HG03565 (cell line): ENCODE measurements at regions not wholly inside any gene's neighbourhood (a gene's known extent, or its start where the extent isn't known, plus 50 kb on each side); places are given as distances from the start of the nearest gene placed in this dataset.

Source experiments
- ATAC-seq: cut with Tn5 transposase; IDR thresholded peaks from one replicate; pipeline ENCODE4 v1.9.1; 2021; ENCODE audit warnings: mild to moderate bottlenecking, moderate library complexity; ENCODE audit not compliant: unreplicated experiment

DNA sequence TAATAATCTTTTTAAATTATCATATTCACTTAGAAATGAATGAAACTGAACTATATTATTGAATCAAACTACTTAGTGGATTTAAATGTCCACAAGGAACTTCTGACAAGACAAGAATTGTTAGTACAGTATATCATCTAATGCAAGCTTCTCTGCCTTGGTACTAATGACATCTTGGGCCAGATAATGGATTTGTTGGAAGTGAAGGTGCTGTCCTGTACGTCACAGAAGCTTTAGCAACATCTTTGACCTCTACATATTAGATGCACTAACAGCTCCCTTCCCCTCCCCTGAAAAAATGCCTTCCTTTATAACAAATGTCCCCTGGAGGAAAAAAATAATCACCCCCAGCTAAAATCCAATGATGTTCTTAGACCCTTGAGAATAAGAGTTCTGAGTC, 695.8 kb upstream of the EYS start:
- no peak for ATAC-seq

DNA sequence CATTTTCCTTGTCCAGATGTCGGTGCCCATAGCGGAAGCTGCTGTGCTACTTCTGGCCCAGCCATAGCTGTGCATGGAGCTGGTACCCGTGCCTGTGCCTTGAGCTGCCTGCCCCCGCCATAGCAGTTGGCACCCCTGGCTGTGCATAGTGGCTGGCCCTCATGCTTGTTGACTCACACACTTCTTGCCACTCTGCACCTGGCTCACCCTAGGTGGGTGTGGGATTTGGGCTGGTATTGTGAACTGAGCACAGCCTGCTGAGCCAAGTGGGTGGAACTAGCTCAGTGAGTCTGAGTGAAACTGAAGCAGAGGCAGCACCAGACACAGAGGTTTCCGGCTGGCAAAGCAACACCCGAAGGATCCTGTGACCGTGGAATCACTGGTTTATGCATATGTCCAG, 689.5 kb upstream of the EYS start:
- no peak for ATAC-seq

DNA sequence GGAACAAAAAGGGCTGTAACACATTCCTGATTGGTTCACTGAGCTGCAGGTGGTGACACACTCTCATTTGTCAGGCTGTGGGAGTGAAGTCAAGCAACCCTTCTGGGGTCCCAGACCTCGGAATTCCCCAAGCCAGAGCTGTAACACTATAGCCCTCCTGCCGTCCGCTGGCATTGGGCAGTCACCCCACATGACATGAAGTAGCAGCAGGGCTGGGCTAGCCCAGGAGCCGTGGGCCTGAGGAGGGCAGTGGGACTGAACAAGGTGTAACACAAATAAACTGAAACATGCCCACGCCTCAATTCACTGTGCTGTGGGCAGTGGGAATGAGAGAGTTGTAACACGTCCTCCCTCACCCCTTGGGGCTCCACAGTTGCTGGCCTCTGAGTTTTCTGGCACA, 689.1 kb upstream of the EYS start:
- no peak for ATAC-seq

DNA sequence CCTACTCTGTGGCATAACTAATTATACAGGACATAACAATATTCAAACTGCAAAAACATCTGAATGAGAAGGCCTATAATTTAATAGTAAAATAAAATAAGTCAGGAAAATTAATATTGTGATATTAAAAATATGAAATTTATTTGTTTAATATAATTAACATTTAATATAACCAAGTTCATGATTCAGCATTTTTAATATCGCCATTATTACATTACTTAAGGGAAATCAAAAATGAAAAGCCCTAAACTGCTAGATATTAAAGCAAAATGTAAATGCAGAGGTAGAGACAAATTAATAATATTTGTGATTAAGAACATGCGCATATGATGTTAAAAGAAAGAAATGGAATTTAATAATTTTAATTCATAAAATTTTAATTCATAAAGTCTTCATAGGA, 683.4 kb upstream of the EYS start:
- ATAC-seq = no peak

DNA sequence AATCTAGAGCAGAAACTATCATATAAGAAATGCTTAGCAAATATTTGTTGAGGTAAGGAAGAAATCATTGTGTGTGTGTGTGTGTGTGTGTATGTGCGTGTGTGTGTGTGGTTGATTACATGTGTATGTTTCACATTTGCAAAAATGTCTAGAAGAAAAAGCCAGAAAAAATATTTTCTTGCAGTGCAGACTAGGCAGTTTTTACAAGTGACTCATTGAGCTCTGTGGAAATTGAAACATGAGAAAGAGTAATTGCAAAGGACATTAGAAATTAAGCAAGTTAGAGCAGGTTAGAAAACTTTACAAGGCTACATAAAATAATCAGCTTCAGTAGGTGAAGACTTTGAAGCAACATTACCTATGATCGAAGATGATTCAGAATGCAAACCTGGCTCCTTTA, 669.0 kb upstream of the EYS start:
- ATAC-seq = no peak

DNA sequence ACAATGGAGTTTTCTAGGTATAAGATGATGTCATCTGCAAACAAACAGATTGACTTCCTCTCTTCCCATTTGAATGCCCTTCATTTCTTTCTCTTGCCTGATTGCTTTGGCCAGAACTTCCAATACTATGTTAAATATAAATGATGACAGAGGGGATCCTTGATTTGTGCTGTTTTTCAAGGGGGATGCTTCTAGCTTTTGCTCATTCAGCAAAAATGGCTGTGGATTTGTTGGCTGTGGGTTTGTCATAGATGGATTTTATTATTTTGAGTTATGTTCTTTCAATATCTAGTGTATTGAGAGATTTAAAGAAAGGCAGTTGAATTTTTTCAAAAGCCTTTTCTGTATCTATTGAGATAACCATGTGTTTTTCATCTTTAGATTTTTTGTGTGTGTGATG, 662.4 kb upstream of the EYS start:
- no peak for ATAC-seq

DNA sequence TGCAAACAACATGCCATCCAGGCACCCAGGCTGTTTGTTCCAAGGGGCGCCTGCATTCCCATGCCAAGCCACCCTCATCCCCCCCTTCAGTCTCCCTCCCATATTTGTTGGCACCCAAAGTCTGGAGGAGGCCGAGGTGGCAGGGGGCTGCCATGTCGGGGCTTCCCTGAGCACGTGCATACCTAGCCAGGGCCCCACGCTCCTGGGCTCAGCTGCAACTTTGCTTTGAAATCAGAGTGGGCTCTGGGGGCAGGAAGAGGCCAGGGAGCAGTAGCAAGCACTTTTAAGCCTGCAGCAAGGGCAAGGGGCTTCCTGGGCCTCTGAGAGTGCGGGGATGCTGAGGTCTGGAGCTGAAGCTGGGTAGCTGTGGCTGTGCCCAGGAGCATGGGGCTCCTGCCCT, 655.9 kb upstream of the EYS start:
- no peak for ATAC-seq

DNA sequence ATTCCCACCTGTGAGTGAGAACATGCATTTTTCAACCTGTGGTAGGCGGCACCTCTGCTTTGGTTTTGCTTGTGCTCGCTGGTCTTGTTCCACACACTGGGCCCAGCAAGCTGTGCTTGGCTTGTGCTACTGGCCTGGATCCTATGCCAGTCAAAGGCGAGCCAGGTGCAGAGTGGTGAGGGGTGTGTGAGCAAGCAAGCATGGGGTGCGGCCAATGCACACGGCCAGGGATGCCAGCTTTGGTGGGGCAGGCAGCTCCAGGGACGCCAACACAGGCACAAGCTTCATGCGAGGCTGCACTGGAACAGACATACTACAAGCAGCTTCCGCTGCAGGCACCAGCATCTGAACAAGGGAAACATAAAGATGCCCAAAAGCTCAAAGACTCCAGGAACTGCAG, 654.9 kb upstream of the EYS start:
- no peak for ATAC-seq

DNA sequence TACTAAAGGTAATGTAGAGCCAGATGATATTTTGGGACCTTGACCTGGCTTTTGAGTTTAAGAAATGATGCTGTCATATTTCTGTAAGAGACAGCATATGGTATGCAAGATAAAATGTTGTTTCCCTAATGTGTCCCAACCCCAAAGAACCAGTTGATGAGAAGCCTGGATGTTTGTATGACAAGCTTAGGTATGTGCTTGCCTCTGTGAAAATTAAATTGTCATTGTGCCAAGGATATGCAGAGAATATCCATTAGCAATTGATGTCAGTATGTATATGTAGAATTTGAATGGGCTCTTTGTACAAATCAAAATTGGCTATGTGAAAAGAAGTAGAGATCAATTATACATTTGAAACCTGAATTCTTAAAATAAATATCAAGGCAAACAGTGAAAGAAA, 650.8 kb upstream of the EYS start:
- no peak for ATAC-seq

DNA sequence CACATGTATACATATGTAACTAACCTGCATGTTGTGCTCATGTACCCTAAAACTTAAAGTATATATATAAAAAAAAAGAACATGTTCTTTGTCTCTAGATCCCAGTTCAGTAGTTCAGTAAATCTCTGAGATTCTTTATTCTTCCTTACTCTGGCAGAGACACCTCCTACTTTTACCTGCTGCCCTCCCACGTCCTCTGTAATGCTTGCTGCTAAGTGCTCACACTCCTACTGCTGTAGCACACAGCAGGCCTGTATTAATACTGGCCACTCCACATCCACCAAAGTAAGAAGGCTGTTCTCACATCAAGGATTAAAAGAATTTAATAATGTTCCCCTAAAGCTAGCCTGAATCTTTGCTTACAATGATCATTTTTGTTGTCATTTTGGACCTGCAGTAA, 648.4 kb upstream of the EYS start:
- ATAC-seq = no peak

DNA sequence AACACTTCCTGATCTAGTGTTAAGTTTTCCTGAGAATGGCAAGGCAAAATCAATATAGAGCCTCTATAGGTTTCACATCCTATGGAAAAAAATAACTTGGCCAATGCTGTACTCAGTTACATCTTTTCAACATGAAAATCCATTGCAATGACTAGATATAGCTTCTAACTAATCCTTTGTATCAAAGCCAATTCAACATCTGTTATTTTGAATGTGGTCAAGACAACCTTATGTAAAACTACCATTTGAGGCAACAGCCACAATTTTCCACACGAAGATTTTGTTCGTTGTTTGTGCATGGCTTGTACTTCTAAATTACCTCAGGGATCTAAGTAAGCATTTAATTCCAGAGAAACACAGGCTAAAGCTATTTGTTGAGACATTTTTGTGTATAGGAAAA, 637.8 kb upstream of the EYS start:
- ATAC-seq = no peak

DNA sequence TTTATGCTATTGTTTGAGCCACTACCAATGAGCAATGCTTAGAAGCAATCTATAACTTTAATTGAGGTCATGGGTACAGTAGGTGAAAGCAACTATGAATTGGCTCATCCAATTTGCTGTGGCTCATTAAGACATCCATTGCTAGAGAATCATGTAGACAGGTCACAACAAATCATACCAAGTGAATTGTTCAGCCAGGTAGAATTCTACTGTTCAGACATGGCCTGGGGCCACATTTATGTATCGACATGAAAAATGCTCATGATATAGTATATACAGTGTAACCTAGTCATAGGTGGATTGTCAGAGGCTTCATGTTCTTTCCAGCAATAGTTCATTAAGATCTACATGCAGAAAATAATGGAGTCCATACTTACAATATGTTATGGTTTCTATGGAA, 633.7 kb upstream of the EYS start:
- no peak for ATAC-seq

DNA sequence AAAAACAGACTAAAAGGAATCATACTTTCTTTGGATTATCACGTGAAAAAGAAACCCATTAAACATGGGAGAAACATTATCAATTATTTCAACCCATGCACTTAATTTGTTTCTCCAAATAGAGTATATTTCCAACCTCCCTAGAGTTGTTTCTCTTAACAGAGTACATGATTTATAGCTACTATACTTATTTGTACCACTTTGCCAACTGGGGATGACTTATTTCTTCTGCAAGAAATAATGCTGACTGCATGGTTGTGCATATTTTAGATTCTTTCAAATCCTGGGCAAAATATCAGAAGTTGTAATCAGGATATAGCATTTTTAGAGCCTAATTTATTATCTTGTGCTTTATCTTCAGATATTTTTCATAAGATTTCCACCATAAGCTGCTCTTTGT, 629.1 kb upstream of the EYS start:
- ATAC-seq = no peak

DNA sequence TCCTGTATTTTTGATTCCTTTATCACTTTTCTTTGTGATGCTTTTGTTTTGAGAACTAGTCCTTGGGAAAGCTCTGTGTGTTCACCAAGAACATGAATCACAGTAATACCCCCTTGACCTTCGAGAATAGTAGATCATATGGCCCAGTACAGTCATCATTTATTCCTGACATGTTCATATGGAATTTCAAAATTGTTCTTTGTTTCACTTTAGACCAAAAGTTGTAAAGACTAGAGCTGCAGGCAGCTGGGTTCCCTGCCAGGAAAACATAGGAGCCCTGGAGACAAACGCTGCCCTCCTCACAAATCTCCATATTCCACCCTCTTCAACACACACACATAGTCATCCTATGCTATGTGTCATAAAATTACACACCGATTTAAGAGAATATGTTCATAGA, 621.2 kb upstream of the EYS start:
- no peak for ATAC-seq

DNA sequence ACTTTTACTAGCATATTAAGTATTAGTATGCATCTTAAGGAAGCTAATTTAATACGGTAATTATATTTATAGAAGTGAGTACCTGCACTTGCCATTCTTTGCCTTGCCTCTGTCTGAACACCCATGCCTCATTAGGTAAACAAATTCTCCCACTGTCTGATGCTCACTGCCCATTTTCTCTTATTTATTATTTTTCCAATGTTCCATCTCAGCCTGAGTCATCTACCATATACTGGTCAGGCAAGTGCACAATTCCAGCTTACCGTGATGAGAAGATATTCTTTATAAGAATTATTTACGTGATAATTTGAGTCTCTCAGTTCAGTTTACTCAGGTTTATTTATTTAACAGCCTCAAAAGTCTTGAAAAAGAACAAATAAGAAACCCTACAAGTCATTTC, 619.2 kb upstream of the EYS start:
- no peak for ATAC-seq

DNA sequence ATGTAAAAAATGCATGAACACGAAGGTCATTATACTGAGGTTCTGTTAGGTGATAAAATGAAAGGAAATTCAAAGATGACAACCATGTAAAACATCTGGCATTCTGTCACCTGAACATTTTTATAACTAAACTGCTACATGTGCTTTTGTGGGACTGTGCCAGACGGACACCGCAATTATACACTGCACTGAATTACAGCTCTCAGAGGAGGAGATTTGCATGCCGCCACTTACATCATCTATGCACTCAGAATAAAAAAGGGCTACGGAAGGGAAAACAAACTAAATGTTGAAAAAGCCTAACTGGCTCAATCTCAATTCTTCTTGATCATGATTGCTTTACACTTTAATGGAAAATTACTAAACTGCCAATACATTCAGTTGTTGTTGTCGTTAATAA, 614.0 kb upstream of the EYS start:
- ATAC-seq = no peak

DNA sequence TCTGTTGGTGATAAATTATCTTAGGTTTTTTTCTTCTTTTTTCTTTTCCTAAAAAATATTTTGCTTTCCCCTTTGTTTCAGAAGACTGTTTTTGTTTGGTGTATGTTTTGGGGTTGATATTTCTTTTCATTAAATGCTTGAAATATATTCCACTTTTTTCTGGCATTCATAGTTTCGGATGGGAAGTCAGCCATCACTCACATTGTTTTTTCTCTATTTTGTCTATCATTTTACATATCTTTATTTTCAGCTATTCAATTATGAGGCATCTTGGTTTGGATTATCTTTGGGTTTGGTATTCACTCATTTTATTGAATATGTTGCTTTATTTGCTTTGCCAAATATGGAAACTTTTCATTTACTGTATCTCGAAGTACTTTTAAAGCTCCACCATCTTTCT, 600.5 kb upstream of the EYS start:
- no peak for ATAC-seq

DNA sequence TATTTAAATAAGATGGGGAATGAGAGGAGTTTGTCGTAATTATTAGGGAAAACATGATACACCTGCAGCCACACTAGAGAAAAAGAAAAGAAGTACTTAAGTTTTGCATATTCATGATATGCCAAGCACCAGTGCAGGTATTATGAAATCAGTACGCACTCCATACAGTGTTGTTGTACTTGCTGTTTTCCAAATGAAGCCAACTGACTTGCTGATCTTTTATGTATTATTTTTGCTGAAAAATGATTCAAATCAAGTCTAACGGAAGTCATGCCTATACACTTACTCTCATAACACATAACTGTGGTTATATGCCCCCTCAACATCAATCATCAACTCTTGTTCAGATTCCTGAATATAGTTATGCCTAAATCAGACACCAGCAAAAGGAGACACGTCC, 584.9 kb upstream of the EYS start:
- no peak for ATAC-seq

DNA sequence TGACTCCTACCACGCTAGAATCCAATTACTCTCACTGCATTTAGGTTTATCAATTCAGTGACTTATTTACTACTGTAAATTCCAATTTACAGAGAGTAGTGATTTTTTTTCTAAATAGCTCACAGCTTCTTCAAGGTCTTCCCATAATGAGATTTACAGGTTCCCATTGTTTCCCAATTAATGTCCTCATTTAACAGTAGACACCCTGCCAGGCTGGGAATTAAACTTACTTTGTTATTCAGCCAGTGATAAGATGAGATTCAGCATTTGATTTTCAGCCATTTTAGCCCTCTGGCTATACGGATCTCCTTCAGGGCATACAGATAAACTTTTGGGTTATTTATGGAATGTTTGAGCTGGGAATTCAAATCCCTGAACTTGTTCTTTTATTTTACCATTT, 582.9 kb upstream of the EYS start:
- ATAC-seq = no peak

DNA sequence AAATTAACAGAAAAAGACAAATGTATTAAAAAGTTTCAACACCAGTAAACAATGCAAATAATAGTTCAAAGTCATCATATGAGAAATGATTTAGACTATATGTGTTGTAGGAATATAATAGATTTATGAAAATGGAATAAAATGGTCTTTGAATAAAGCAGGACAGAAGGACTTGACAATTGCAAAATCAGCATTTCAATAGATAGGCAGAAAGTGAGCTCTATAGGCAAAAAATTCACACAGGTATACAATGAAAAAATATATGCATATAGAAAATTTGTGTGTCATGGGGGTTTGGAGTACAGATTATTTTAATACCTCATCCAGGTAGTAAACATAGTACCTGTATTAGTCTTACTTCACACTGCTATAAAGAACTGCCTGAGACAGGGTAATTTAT, 571.1 kb upstream of the EYS start:
- no peak for ATAC-seq

DNA sequence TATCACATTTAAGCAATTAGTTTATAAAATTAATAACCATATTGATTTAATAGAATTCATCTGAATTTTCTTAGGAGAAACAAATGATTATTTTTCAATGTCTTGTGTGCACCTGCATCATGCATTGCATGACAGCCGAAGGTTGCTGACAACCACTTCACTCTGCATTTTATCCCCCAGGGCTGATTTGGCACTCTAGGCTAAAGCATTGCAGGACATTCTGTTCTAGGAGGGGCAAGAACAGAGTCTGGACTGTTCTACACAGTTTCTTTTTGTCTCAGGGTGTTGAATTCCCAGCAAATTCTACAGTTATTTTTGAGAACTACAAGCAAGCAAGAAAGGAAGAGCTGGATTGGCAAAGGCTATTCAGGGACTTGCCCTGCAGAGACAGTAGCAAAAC, 570.4 kb upstream of the EYS start:
- no peak for ATAC-seq

DNA sequence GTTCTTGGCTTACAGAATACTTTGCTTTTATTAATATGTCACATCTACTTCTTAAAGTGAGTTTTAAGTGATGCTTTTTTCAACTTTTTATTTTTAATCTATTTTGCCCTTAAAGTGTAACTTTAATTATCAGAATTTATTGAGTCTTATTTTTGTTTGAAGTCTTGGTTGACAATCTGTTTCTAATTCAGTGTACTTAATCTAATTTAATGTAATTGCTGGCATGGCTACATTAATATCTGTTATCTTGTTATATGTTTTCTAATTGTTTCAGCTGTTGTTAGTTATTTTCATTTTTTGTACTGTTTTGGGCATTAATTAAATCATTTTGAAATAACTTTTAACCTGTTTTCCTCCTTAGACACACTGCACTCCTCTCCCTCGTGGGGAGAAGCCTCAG, 558.7 kb upstream of the EYS start:
- no peak for ATAC-seq

DNA sequence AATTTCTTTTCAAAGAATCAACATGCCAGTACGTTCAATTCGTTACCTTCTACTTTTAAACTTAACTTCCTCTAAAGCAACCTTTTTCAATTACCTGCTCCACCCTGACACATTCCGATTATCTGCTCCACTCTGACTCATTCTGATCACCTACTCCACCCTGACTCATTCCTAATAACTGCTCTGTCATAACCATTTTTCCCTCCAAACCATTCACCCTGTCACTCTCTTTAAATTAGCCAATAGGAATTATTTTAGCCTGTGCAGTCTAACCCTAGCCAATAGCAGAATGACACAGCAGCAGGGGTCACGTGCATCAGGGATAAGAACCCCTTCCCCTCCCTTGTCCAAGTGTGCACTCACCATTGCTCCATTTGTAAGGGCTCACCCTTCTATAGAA, 557.4 kb upstream of the EYS start:
- ATAC-seq = no peak
